ENCODE measurements at regions not wholly inside any gene's neighbourhood (a gene's known extent, or its start where the extent isn't known, plus 50 kb on each side); places are given as distances from the start of the nearest gene placed in this dataset.

DNA sequence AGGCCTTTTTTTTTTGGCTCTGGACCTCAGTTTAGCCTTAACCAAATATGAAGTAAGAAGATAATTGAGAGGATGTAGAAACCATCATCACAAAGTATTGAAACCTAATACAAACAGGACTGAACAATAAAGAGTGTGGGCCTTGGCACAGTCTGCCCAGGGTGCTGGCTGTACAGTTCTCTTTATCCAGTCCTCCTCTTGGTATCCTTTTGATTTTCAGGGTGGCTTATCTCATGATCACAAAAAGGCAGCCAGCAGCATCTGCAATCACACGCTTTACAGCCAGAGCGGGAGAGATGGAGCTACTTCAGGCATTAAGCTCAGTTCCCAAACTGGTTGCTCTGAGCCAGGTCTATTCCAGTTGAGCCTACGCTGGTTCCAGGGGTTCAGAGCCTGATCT is 239.7 kb downstream of the RPLP1 start:
- Histone ChIP-seq H3K4me3 (ENCODE audit: low read depth, low read length) (no peak overlapping the region), H3K36me3 (ENCODE audit: control insufficient read depth, insufficient read depth, low read length) (no peaks in the 10 kb centered on the region), H3K27ac (no peak overlapping the region), H3K4me1 (no peaks in the 10 kb centered on the region), H3K9ac (no peak overlapping the region), H3K4me2 (ENCODE audit: low read length) (no peak overlapping the region), H3K27me3 (ENCODE audit: control insufficient read depth, insufficient read depth, low read length) (no peaks in the 10 kb centered on the region), H3K79me2 (no peaks in the 10 kb centered on the region), H2AFZ (no peak overlapping the region), H3K9me3 (ENCODE audit: control insufficient read depth, low read length) (no peaks in the 10 kb centered on the region)
- TF ChIP-seq, protein P1, sequence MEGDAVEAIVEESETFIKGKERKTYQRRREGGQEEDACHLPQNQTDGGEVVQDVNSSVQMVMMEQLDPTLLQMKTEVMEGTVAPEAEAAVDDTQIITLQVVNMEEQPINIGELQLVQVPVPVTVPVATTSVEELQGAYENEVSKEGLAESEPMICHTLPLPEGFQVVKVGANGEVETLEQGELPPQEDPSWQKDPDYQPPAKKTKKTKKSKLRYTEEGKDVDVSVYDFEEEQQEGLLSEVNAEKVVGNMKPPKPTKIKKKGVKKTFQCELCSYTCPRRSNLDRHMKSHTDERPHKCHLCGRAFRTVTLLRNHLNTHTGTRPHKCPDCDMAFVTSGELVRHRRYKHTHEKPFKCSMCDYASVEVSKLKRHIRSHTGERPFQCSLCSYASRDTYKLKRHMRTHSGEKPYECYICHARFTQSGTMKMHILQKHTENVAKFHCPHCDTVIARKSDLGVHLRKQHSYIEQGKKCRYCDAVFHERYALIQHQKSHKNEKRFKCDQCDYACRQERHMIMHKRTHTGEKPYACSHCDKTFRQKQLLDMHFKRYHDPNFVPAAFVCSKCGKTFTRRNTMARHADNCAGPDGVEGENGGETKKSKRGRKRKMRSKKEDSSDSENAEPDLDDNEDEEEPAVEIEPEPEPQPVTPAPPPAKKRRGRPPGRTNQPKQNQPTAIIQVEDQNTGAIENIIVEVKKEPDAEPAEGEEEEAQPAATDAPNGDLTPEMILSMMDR (IDR thresholded peaks at IDR 0.05): no peak

DNA sequence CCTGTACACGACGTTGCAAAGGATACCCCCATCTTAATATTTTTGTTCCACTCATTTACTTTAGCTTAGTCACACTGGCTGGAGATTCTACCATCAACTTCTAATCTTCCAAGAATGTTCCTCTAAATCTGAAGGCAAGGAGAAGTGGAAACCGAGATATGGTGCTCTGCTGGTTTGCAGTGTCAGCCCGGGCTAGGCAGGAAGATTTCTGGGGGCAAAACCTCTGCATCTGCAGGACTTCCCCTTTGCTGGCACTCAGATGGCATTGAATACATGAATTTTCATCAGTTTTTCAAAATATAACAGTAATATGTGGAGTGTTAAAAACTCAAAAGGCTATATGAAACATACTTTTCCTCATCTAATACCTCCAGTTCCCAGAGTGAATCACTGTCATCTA is 240.4 kb downstream of the RPLP1 start:
- Histone ChIP-seq H3K27ac (no peak overlapping the region), H3K27me3 (ENCODE audit: control insufficient read depth, insufficient read depth, low read length) (no peaks in the 10 kb centered on the region), H3K36me3 (ENCODE audit: control insufficient read depth, insufficient read depth, low read length) (no peaks in the 10 kb centered on the region), H3K9me3 (ENCODE audit: control insufficient read depth, low read length) (no peaks in the 10 kb centered on the region), H3K9ac (no peak overlapping the region), H3K4me3 (ENCODE audit: low read depth, low read length) (no peak overlapping the region), H2AFZ (no peak overlapping the region), H3K4me1 (no peaks in the 10 kb centered on the region), H3K79me2 (no peaks in the 10 kb centered on the region), H3K4me2 (ENCODE audit: low read length) (no peak overlapping the region)
- TF ChIP-seq, protein P1 (IDR thresholded peaks at IDR 0.05): no peak

DNA sequence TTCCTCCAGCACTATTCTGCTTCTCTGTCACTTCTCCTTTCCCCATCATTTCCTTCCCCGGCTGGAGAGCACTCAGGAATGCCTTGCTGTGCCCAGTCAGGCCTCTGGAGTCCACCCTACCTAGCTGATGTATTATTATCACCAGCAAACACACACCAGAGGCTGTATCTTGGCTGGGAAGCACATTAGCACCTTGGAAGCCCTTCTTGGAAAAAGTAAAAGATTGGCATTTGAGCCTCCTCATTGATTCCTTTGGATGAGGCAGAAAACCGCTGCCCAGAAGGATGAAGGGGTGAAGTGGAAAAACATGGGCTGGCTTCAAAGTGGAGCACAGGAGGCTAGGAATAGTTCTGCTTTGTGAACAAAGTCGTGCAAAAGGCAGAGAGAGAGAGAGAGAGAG is 244.3 kb downstream of the RPLP1 start:
- no peaks in the 10 kb centered on the region for H3K27me3 ChIP-seq (ENCODE audit: control insufficient read depth, insufficient read depth, low read length)
- H2AFZ ChIP-seq: no peak overlapping the region
- no peaks in the 10 kb centered on the region for H3K9me3 ChIP-seq (ENCODE audit: control insufficient read depth, low read length)
- no peaks in the 10 kb centered on the region for H3K36me3 ChIP-seq (ENCODE audit: control insufficient read depth, insufficient read depth, low read length)
- H3K4me2 ChIP-seq (ENCODE audit: low read length): no peak overlapping the region
- H3K79me2 ChIP-seq: no peaks in the 10 kb centered on the region
- H3K9ac ChIP-seq: no peak overlapping the region
- H3K4me1 ChIP-seq: no peaks in the 10 kb centered on the region
- TF ChIP-seq, protein P1 (IDR thresholded peaks at IDR 0.05): no peak
- no peak overlapping the region for H3K4me3 ChIP-seq (ENCODE audit: low read depth, low read length)
- no peak overlapping the region for H3K27ac ChIP-seq

DNA sequence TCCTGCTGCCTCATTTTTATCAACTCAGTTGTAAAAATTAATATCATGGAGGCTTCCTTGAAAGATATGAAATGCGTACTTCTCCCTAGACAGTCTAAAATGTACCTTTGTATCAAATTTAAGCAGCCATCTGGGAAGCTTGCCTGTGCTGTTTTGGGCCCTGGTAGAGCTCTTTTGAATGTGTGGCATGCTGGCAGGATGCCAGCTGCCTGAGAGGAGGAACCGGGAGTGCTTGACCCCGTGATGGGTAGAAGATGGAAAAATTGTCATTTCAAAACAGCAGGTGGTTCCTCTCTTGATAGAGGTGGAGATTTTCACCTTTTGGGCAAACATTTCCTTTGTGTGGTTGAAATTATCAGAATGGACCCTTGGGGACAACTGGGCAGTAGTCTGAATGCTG is 245.3 kb downstream of the RPLP1 start:
- no peak overlapping the region for H3K4me2 ChIP-seq (ENCODE audit: low read length)
- no peaks in the 10 kb centered on the region for H3K36me3 ChIP-seq (ENCODE audit: control insufficient read depth, insufficient read depth, low read length)
- no peaks in the 10 kb centered on the region for H3K79me2 ChIP-seq
- TF ChIP-seq, protein P1 (IDR thresholded peaks at IDR 0.05): no peak
- H3K27ac ChIP-seq: no peak overlapping the region
- no peaks in the 10 kb centered on the region for H3K9me3 ChIP-seq (ENCODE audit: control insufficient read depth, low read length)
- no peak overlapping the region for H2AFZ ChIP-seq
- no peak overlapping the region for H3K9ac ChIP-seq
- no peak overlapping the region for H3K4me3 ChIP-seq (ENCODE audit: low read depth, low read length)
- H3K27me3 ChIP-seq (ENCODE audit: control insufficient read depth, insufficient read depth, low read length): no peaks in the 10 kb centered on the region
- H3K4me1 ChIP-seq: no peaks in the 10 kb centered on the region

DNA sequence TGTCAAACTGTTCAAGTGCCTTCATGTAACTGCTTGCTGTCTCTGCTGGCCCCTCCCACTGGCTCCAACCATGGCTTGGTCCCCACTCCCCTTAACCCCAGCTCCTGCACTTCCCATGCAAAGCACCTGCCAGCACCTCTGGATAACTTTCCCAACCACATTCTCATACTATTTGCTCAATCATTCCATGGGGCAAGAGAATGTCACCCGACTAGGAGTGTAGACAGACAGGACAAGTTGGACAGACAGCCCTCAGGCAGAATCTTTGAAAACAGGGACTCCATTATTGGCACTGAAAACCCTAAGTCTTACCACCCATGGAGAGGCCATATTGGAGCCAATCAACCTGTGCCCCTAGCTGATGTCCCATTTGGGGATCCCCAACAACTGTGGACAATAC is 246.5 kb downstream of the RPLP1 start:
- Histone ChIP-seq H3K9ac (no peak overlapping the region), H3K27me3 (ENCODE audit: control insufficient read depth, insufficient read depth, low read length) (no peaks in the 10 kb centered on the region)

More for the DNA sequence above, 246.5 kb downstream of the RPLP1 start:
- Histone ChIP-seq H3K36me3 (ENCODE audit: control insufficient read depth, insufficient read depth, low read length) (no peaks in the 10 kb centered on the region), H3K4me1 (no peaks in the 10 kb centered on the region), H3K79me2 (no peaks in the 10 kb centered on the region), H3K9me3 (ENCODE audit: control insufficient read depth, low read length) (no peaks in the 10 kb centered on the region), H2AFZ (no peak overlapping the region), H3K27ac (no peak overlapping the region), H3K4me3 (ENCODE audit: low read depth, low read length) (no peak overlapping the region), H3K4me2 (ENCODE audit: low read length) (no peak overlapping the region)
- TF ChIP-seq, protein P1 (IDR thresholded peaks at IDR 0.05): no peak
